ENCODE measurements at regions not wholly inside any gene's neighbourhood (a gene's known extent, or its start where the extent isn't known, plus 50 kb on each side); places are given as distances from the start of the nearest gene placed in this dataset.
"Not testable (repeated sequence)": the region's sequence is repeated elsewhere in the genome, so short reads cannot be mapped to it uniquely, and the experiment has no call there.

GRCh38 chr5:32534041-32534440, 51.3 kb upstream of the SUB1 start:
- DNase-seq = no peak
- Histone ChIP-seq H3K36me3 (replicated peaks; ENCODE audit: control insufficient read depth, insufficient read depth, low read length) (no peaks in the 10 kb centered on the region), H3K27me3 (ENCODE audit: control insufficient read depth, insufficient read depth, low read length) (no peaks in the 10 kb centered on the region), H3K4me3 (ENCODE audit: insufficient read depth, low read depth, low read length) (no peak overlapping the region)

DNA sequence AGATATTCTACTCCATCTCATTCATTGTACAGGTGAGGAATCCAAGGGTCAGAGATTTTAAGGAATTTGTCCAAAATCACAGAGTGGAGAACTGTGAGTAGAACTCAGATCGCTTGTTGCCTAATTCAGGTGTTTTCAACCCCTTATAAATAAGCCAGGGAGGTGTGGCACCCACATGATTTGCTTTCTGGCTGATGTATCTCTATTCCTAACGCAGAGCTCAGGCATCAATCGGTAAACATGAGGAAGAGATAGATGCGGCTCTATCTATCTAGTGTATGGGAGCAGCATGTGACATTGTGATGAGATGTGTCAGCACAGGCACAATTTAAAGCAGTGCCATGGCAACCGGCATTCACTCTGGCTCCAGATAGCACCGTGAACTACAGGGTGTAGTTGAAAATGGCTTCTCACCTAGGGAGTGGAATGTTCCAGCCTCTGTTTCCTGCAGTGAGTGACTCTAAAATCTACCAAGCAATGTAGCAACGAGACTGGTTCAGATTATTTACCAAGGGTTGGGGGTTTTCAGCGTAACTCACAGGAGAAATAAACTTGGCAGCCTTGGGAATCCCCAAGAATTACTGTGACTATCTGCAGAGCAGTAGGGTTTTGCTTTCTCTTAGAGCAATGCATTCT, 53.4 kb upstream of the SUB1 start:
- H3K27me3 ChIP-seq (ENCODE audit: control insufficient read depth, insufficient read depth, low read length) = no peaks in the 10 kb centered on the region
- no peaks in the 10 kb centered on the region for H3K36me3 ChIP-seq (replicated peaks; ENCODE audit: control insufficient read depth, insufficient read depth, low read length)
- DNase-seq = peak; percentile 38
- H3K4me3 ChIP-seq (ENCODE audit: insufficient read depth, low read depth, low read length) = no peak overlapping the region

DNA sequence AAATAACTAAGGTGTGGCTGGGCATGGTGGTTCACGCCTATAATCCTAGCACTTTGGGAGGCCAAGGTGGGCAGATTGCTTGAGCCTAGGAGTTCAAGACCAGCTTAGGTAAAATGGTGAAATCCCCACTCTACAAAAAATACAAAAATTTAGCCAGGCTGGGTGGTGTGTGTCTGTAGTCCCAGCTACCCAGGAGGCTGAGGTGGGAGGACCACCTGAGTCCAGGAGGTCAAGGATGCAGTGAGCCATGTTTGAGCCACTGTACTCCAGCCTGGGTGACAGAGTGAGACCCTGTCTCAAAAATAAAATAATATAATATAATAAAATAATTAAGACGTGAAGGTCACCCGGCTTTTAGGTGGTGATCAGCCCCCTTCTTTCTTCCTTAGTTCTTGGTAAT, 58.0 kb upstream of the SUB1 start:
- H3K27me3 ChIP-seq (ENCODE audit: control insufficient read depth, insufficient read depth, low read length); H3K4me3 ChIP-seq (ENCODE audit: insufficient read depth, low read depth, low read length); DNase-seq; H3K36me3 ChIP-seq (replicated peaks; ENCODE audit: control insufficient read depth, insufficient read depth, low read length): not testable (repeated sequence)

DNA sequence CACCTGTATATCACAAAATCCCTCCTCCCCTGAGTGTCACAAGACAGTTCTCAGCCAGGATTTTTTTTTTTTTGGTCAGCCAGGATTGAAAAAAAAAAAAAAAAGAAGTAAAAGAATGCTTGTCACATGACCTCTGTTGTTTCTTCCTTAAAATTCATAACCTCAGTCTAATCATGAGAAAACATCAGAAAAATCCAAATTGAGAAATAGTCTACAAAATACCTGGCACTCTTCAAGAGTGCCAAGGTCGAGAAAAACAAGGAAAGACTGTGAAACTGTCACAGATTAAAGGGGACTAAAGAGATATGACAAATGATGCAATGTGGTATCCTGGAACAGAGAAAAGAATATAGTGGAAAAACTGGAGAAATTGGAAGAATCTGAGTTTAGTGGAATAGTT, 58.5 kb upstream of the SUB1 start:
- Histone ChIP-seq H3K27me3 (ENCODE audit: control insufficient read depth, insufficient read depth, low read length) (no peaks in the 10 kb centered on the region), H3K4me3 (ENCODE audit: insufficient read depth, low read depth, low read length) (no peak overlapping the region), H3K36me3 (replicated peaks; ENCODE audit: control insufficient read depth, insufficient read depth, low read length) (no peaks in the 10 kb centered on the region)
- no peak for DNase-seq

- no peak for DNase-seq
Observed at GRCh38 chr5:32523625-32524024, 61.7 kb upstream of the SUB1 start.

DNA sequence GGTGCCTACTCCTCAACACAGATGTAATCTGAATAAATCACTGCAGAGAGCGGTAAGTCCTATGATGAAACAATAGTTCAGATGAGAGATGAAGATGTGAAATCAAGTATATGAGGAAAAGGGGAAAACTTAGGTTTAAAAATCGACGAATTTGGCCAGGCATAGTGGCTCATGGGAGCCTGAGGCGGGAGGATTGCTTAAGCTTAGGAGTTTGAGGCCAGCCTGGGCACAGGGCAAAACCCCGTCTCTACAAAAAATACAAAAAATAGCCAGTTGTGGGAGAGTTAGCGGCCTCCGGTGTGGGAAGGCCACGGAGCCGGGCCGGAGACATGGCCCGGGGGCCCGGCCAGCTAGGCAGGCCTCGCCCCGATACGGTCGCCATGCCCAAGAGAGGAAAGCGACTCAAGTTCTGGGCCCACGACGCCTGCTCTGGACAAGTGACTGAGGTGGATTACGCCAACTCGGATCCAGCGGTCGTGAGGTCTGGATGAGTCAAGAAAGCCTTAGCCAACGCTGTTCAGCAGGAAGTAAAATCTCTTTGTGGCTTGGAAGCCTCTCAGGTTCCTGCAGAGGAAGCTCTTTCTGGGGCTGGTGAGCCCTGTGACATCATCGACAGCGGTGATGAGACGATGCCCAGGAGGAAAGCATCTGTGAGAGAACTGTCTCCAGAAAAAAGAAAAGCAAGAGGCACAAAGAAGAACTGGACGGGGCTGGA, 62.8 kb upstream of the SUB1 start:
- Histone ChIP-seq H3K27me3 (ENCODE audit: control insufficient read depth, insufficient read depth, low read length) (no peaks in the 10 kb centered on the region), H3K4me3 (ENCODE audit: insufficient read depth, low read depth, low read length) (no peak overlapping the region), H3K36me3 (replicated peaks; ENCODE audit: control insufficient read depth, insufficient read depth, low read length) (no peaks in the 10 kb centered on the region)
- DNase-seq = no peak

More at GRCh38 chr5:32523625-32524024, 61.7 kb upstream of the SUB1 start:
- Histone ChIP-seq H3K4me3 (ENCODE audit: insufficient read depth, low read depth, low read length) (no peak overlapping the region), H3K27me3 (ENCODE audit: control insufficient read depth, insufficient read depth, low read length) (no peaks in the 10 kb centered on the region), H3K36me3 (replicated peaks; ENCODE audit: control insufficient read depth, insufficient read depth, low read length) (no peaks in the 10 kb centered on the region)

DNA sequence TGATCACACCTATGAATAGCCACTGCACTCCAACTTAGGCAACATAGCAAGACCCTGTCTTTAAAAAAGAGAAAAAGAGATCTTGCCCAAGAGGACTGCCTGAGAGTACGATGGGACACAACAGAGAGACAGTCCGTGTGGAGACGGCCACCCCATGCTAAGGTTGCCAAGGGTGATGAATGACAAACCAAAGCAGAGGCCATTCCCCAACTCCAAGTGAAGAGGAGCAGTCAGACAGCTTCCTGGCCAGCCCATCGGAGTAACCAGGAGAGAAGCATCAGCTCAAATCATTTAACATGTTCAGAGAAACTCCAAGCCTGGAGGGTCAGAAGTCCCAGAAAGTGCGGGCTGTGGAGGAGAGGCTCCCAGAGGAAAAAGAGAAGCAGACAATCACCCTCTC, 63.9 kb upstream of the SUB1 start:
- no peak overlapping the region for H3K4me3 ChIP-seq (ENCODE audit: insufficient read depth, low read depth, low read length)
- no peaks in the 10 kb centered on the region for H3K36me3 ChIP-seq (replicated peaks; ENCODE audit: control insufficient read depth, insufficient read depth, low read length)
- no peaks in the 10 kb centered on the region for H3K27me3 ChIP-seq (ENCODE audit: control insufficient read depth, insufficient read depth, low read length)
- DNase-seq = no peak

DNA sequence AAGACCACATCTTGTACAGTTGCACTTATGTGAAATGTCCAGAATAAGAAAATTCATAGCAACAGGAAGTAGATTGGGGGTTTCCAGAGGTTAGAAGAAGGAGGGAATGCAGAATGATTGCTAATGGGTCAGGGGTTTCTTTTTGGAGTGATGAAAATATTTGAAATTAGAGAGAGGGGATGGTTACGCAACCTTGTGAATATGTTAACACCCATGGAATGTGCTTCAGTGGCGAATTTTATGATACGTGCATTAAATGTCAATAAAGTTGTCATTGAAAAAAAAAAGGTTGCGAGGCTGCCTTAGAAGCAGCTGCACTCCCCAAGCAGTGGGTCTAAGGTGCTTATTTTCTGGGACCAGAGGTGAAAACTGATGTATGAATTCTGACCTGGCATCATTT, 64.4 kb upstream of the SUB1 start:
- H3K4me3 ChIP-seq (ENCODE audit: insufficient read depth, low read depth, low read length) = no peak overlapping the region
- no peak for DNase-seq

GRCh38 chr5:32520356-32520755, 65.0 kb upstream of the SUB1 start:
- Histone ChIP-seq H3K27me3 (ENCODE audit: control insufficient read depth, insufficient read depth, low read length) (no peaks in the 10 kb centered on the region), H3K4me3 (ENCODE audit: insufficient read depth, low read depth, low read length) (no peak overlapping the region), H3K36me3 (replicated peaks; ENCODE audit: control insufficient read depth, insufficient read depth, low read length) (no peaks in the 10 kb centered on the region)
- DNase-seq = no peak

More for the DNA sequence above, 64.4 kb upstream of the SUB1 start:
- H3K36me3 ChIP-seq (replicated peaks; ENCODE audit: control insufficient read depth, insufficient read depth, low read length) = no peaks in the 10 kb centered on the region
- H3K27me3 ChIP-seq (ENCODE audit: control insufficient read depth, insufficient read depth, low read length) = no peaks in the 10 kb centered on the region

- Histone ChIP-seq H3K36me3 (replicated peaks; ENCODE audit: control insufficient read depth, insufficient read depth, low read length) (no peaks in the 10 kb centered on the region), H3K4me3 (ENCODE audit: insufficient read depth, low read depth, low read length) (no peak overlapping the region), H3K27me3 (ENCODE audit: control insufficient read depth, insufficient read depth, low read length) (no peaks in the 10 kb centered on the region)
- no peak for DNase-seq
Observed at GRCh38 chr5:32519508-32519907, 65.8 kb upstream of the SUB1 start.

GRCh38 chr5:32514806-32515205, 70.3 kb upstream of the ZFR start:
- DNase-seq = no peak
- no peaks in the 10 kb centered on the region for H3K36me3 ChIP-seq (replicated peaks; ENCODE audit: control insufficient read depth, insufficient read depth, low read length)
- H3K4me3 ChIP-seq (ENCODE audit: insufficient read depth, low read depth, low read length) = no peak overlapping the region

DNA sequence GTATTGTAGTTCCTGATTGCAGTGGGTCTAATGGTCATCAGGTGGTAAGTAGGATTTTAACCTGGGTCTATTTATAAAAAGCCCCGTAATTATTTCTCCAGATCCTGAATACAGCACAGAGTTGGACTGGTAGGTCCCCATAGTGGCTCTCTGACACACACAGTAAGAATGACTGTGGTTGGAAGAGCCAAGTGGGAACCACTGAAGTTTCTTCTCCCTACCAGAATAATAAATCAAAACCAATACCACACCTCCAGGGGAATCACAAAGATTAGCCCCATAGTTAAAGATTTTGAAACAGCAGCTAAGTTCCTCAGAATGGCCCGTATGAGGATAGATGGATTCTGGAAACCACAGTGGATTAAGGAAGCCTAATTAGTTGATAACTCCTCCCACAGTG, 68.4 kb upstream of the ZFR start:
- Histone ChIP-seq H3K4me3 (ENCODE audit: insufficient read depth, low read depth, low read length) (no peak overlapping the region), H3K27me3 (ENCODE audit: control insufficient read depth, insufficient read depth, low read length) (no peaks in the 10 kb centered on the region), H3K36me3 (replicated peaks; ENCODE audit: control insufficient read depth, insufficient read depth, low read length) (no peaks in the 10 kb centered on the region)
- no peak for DNase-seq

More at GRCh38 chr5:32514806-32515205, 70.3 kb upstream of the ZFR start:
- no peaks in the 10 kb centered on the region for H3K27me3 ChIP-seq (ENCODE audit: control insufficient read depth, insufficient read depth, low read length)

DNA sequence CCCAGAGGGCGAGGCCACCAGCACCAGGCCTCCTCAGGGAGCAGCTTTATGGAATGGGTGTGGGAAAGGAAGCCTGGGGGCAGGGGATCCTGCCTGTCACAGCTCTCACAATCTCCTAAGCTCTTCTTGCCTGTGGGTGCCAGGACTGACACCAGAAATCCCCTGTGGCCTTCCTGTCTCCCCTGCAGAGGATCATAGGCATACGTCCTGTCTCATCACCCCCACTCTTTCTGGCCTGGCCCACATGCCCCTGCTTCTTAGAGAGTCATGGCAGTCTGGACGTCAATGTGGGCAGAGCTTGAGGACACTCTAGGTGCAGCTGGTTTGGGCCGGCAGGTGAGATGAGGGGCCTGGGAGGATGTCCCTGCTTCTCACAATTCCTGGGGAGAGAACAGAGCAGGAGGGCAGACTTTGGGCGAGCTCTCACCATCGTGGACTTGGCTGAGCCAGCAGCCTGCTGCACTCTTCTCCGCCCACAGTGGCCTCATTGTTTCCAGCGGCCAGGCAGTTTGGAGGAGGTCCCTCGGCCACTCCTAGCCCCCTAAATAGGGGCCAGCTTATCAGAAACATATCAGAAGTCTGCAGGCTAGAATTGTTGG, 67.3 kb upstream of the ZFR start:
- Histone ChIP-seq H3K27me3 (ENCODE audit: control insufficient read depth, insufficient read depth, low read length) (no peaks in the 10 kb centered on the region), H3K4me3 (ENCODE audit: insufficient read depth, low read depth, low read length) (no peak overlapping the region), H3K36me3 (replicated peaks; ENCODE audit: control insufficient read depth, insufficient read depth, low read length) (no peaks in the 10 kb centered on the region)
- DNase-seq = no peak

DNA sequence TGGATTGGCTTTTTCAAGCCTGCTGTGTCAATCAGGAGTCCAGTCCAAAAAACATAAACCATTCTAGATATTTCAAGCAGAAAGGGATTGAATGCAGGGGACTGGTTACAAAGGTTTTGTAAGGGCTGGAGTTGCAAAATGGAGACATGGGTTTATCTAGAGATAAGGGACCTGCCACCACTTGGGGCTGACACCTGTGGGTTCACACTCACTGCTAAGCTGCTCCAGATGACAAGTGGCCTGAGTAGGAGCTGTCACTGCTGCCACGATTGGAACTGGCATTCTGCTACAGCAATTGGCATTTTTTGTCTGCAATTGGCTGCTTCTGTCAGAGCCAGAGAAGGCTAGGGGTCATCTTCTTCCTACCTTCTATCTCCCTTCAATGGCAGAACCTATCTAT, 66.3 kb upstream of the ZFR start:
- H3K27me3 ChIP-seq (ENCODE audit: control insufficient read depth, insufficient read depth, low read length) = no peaks in the 10 kb centered on the region
- DNase-seq = no peak
- H3K4me3 ChIP-seq (ENCODE audit: insufficient read depth, low read depth, low read length) = no peak overlapping the region
- no peaks in the 10 kb centered on the region for H3K36me3 ChIP-seq (replicated peaks; ENCODE audit: control insufficient read depth, insufficient read depth, low read length)

All from H7 (cell line).